Kidney capillary endothelial cell (primary cell): ENCODE measurements at regions not wholly inside any gene's neighbourhood (a gene's known extent, or its start where the extent isn't known, plus 50 kb on each side); places are given as distances from the start of the nearest gene placed in this dataset.
"Not testable (repeated sequence)": the region's sequence is repeated elsewhere in the genome, so short reads cannot be mapped to it uniquely, and the experiment has no call there.

Experiments used
- DNase-seq: peaks from one replicate; pipeline ENCODE4 v3.0.0-alpha.2; 2018; ENCODE audit warnings: low spot score

DNA sequence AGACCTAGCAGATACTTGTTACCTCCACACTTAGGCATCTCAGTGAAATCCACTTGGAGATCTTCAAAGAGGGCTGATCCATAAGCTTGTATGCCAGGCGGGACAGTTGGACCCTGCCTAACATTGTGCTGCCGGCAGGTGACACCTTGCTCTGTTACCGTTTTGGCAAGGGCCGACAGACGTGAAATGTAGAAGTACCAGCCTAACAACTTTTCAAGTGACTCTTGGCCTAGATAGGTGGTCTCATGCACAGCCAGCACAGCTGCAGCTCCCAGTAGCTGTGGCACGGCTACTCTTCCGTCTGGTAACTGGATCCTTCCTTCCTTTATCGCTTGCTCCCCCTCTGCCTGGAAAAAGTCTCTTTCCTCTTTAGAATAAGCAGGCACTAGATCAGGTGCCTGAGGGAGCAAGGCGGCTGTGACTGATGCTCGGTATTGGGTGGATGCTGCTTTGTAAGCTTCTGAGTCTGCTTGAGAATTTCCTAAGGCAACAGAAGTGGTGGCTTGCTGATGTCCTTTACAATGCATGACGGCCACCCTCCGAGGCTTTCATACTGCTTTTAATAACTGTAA is 713.5 kb downstream of the AMY1C start:
- no peak for DNase-seq

DNA sequence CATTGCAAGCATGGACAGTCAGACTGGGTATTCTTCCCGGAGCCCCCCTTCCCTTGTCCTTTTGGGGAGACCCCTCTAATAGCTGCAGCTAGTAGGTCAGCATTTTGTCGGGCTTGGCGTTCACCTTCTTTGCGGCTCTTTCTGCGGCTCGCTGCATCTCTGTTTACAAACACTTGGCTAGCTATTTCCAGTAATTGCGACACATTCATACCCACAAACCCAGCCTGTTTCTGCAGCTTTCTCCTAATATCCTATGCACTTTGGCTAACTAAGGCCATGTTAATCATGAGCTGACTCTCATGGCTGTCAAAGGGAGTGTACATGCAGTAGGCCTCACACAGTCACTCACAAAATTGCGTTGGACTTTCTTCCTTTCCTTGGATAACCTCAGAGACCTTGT is 716.4 kb downstream of the AMY1C start:
- no peak for DNase-seq

DNA sequence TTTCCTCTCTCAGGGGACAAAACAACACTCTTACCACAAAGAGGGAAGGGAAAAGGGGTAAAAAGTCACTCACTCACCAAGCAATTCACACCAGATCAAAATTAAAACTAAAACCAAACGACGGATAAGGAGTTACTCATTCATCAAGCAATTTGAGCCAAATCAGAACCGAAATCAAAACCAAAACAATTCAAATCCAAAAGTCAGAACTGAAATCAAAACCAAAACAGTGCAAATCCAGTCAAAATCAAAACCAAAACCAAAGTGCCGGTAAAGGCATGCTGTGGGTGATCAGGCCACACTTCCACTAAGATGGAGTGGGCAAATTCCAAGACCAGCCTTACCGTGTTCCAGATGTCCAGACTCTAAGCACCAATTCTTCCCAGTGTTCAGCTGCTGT is 717.9 kb downstream of the AMY1C start:
- no peak for DNase-seq

DNA sequence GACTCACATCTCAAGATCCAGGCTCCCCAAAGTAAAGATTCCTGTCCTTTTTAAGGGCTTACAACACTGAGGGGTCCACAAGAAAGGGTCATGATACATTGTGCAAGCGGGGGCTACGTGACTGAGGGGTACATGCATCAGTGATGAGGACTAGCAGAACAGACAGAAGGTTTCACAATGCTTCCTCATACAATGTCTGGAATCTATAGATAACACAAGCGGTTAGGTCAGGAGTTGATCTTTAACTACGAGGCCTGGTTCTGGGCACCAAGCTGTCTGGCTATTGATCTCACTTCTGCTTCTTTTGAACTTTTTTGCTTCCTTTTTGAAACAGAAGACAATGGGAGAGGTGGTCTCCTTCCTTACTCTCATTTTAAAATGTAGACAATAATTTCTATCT is 718.6 kb downstream of the AMY1C start:
- DNase-seq, result no peak

DNA sequence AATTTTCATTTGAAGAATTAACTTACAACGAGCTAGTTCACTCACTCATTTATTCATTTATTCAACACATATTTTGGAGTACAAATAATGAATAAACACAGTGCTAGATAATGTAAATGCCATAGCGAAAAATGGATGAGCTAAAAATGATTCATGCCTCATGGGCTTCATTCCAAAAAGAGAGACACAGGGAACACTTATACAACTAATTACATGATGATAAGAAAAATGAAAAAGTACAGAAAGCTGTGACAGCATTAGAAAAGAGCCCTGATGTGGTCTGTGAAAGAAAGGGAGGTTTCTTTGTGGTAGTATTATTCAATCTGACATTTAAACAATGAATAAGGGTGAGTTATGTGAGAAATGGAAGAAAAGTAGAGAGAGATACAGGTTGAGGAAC is 726.4 kb downstream of the AMY1C start:
- DNase-seq, result no peak

DNA sequence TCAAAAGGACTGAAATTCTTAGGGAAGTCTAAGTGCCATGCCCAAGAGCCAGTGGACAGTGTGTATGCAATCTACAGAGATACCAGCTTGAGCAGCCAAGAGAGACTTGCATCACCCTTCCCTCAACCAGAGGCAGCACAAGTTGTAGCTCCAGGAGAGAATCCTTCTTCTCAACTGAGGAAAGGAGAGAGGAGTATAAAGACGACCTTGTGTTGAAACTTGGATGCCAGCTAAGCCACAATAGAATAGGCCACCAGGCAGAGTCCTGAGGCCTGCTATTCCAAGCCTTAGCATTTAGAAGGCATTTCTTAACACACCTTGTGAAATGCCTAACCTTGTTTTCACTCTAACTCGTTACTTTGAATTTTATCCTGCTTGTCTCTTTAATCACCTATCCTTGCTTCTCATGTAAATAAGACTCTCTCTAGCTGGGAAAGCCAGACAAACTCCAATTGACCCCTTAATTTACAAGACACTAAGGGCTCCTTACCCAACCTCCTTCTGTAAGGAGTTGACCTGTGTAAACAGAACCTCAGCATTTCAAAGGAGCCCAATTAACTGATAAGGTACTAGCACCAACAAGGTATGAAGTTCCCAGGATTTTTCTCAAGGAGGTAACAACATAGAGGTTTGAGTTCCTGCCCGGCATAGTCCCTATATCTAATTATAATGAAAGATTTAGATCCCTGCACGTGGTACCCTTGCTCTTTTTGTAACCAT is 738.8 kb downstream of the AMY1C start:
- DNase-seq, result no peak

DNA sequence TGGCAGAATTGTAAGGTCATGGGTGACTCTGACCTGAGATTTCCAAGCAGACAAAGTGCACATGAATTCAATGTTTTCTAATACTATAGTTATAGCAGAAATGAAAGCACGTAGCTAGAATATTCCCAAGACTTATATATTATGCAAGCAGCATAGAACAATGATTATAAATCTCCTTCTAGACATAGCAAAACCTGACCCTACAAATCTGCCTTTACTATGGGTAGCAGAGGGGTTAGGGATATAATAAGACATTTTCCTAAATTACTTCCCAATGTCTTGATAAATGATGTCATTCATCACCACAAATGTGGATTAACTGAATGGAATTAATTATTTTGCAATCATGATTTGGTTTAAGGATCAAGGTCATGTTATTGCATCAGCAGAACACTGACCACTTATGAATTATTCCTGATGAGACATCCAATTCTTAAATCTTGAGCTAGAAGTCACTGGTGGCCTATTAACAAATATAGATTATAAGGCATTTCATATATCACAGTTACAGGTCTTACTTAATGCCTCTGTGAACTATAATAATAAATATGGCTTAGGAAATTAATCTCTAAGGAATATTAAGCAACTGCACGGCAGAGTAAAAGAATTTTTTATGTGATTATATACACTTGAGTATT is 776.6 kb downstream of the AMY1C start:
- no peak for DNase-seq

DNA sequence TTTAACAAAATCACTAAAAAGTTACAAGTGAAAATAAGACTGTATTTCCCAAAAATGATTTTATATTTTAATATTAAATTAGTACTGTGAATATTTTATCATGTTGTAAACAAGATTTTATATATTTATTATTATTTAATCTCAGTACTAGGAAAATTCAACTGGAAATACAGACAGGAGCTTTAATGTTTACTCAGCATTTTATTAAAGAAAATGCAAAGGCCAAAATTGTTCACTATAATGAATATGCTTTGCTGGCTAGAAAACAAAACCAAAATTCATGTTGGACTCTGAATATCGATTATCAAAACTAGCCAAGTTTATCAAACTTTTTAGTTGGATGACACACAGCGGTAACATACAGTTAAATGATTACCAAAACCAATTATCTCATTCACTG is 782.3 kb downstream of the AMY1C start:
- no peak for DNase-seq

DNA sequence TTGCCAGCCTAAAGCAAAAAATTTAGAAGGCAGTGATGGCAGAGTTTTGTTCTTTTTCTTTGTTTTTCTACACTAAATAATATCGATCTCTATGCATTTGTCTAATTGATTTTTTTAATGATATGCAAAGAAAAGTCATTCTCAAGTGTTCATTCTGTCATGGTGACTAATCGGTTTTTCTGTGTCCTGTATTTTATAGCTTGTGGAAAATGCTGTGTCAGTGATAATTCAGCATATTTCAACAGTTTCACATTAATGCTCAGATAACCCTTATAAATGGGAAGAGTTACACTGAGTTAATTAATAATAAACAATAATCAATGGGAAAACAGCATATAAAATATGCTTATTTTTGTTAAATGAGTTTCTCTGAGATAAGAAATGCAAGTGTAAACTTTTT is 824.9 kb downstream of the AMY1C start:
- DNase-seq, result no peak

DNA sequence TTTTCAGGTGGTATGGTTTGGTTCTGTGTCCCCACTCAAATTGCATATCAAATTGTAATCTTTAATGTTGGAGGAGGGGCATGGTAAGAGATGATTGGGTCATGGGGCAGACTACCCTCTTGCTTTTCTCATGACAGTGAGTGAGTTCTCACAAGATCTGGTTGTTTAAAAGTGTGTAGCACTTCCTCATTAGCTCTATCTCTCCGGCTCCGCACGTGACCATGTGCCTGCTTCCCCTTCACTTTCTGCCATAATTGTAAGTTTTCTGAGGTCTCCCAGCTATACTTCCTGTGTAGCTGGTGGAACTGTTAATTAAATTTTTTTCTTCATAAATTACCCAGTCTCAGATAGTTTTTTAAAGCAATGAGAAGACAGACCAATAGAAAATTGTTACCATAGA is 843.2 kb downstream of the AMY1C start:
- no peak for DNase-seq

DNA sequence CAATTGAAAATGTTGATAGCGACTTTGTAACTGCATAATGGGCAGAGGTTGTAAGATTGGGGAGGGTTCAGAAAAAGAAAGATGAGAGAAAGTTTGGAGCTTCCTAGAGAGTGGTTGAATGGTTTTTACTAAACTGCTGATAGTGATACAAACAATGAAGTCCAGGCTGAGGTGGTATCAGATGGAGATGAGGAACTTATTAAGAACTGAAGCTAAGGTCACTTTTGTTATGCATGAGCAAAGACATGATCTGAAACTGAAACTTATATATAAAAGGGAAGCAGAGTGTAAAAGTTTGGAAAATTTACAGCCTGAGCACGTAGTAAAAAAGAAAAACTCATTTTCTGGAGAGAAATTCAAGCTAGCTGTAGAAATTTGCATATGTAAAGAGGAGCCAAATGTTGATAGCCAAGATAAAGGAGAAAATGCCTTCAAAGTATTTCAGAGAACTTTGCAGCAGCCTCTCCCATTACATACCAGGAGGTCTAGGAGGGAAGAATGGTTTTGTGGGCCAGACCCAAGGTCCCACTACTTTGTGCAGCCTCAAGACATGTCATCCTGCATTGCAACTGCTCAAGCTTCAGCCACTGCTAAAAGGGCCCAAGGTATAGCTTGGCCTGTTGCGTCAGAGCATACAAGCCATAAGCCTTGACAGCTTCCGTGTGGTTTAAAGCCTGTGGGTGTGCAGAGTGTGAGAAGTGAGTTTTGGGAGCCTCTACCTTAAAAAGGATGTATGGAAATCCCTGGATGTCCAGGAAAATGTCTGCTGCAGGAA is 843.9 kb downstream of the AMY1C start:
- DNase-seq, result no peak

DNA sequence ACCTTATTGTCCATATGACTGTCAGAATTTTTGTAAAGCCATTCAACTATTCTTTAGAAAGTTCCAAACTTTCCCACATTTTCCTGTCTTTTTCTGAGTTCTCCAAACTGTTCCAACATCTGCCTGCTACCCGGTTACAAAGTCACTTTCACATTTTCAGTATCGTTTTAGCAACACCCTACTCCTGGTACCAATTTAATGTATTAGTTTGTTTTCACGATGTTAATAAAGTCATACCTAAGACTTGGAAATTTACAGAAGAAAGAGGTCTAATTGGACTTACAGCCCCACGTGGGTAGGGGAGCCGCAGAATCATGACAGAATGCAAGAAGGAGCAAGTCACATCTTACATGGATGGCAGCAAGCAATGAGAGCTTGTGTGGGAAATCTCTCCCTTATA is 867.8 kb downstream of the AMY1C start:
- DNase-seq, result no peak

DNA sequence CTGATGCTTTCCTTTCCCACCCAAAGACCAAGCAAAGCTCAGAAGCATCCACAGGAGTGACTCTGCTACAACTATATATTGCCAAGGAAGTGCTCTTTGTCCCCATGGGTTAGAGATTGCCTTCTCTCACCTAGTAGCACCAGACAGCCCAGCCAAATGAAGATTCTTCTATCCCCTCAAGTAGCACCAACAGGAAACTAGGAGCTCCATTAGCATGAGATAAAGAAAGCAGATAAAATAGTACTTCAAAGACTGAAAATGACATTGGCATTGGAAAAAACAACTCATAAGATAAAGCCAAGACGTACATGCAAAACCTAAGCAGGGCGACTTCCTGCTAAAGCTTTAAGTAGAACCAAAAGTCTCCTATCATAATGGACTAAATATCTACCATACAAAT is 871.5 kb downstream of the AMY1C start:
- DNase-seq, result no peak

DNA sequence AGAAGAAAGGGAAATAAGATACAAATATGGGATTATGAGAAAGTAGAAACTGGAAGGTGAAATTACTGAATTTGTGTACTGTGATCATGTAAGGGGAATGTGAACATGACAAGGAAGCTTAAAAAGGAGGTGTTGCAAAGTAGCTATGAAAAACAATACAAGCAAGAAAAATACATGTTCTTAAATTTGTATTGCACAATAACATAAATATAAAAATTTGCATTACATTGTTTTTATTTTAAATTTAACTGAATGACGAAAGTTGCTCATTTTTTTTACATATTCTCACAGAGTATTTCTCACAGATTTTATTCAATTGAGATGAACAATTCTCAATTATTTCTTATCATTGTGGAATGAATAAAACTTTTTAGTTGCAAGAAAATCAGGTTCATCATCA is 874.8 kb downstream of the AMY1C start:
- no peak for DNase-seq

DNA sequence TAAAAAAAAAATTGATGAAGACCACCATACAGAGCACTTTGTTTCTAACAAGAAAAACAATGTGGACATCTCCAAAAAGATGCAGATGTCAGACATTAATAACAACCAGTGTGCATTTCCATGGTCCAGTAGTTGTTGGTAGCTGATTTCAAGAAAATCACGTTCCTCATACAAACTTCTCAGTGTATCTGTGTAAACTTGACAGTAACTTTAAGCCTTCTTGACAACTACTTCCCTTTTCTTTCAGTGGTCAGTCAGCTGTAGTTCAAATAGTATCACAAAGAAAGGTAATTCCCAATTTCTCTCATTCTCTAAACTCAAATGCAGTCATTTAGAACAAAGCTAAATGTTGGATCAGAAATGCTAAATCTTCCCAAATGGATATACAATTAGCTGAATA is 879.9 kb downstream of the AMY1C start:
- DNase-seq, result no peak

DNA sequence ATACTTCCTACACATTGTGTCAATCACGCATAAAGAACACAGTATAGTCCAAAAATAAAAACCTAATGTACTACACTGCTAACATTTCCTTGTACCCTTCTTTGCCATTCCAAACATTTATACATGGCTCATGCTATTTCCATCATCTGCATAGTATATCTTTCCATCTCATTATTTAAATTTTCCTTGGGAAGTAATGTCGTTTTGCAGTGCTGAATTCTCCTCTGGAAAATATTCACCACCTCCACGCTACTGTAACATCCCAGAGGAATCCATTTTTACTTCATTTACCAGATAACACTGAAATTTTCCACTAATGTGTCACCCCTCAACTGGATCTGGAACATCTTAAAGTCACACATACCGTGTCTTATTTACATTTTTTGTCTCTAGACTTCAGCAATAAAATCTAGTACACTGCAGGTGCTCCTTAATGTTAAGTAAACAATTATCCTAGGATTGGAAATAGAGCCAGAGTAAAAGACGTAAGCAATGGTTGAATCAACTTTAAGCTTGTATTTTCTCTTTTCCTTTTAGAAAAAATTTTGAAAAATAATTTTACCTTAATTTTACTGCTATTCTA is 881.0 kb downstream of the AMY1C start:
- DNase-seq, result no peak

DNA sequence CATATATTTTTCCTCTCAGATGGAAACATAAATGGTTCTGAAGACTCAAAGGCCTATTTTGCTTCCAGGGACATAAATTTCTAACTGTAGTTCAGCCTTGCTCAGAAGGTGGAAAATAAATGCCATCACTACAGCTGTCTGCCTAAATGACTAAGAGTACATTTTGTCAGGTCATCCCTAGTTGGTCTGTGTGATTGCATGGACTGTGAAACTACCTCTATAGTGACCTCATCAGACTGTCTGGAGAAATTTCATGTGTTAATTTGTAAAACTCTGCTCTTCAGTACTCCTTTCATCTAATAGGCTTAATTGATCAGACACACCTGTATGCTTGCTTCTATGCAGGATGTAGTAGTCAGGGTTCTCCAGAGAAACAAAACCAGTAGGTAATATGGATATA is 886.9 kb downstream of the AMY1C start:
- DNase-seq, result no peak

DNA sequence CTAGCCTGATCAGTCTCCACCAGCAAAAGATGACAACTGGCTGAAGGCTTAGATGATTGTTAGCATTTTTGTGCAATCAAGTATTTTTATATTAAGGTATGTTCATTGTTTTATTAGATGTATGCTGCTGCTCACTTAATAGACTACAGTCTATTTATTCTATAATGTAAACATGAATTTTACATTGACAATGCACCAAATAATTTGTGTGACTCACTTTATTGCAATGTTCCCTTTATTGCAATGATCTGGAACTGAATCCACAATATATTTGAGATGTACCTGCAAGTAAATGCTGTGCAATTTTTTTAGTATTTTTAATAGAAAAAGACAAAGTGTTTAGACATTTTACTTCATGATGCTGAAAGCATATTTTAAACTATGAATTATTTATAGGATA is 896.5 kb downstream of the AMY1C start:
- DNase-seq, result no peak

DNA sequence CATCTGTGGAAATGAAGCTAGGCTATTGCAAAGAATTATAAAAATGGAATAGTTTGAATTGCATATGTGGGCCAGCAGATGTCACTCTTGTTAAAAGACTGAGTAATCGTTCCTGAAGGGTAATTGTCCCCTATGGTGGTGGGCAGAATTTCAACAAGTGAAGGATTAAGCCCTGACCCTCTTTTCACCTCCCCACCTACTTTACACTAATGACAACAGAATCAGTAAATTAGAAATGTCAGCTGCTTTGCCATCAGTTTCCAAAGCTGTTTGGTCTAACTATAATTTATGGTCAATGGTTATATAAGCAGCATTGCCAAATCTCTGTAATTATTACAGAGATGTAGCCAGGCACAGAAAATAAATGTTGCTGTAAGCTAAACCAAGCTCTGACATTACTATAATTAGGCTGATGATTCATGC is 898.6 kb downstream of the AMY1C start:
- no peak for DNase-seq

DNA sequence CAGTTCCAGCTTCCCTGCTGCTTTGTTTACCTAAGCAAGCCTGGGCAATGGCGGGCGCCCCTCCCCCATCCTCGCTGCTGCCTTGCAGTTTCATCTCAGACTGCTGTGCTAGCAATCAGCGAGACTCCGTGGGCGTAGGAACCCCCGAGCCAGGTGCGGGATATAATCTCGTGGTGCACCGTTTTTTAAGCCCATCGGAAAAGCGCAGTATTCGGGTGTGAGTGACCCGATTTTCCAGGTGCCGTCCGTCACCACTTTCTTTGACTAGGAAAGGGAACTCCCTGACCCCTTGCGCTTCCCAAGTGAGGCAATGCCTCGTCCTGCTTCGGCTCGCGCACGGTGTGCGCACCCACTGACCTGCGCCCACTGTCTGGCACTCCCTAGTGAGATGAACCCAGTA is 914.7 kb downstream of the AMY1C start:
- DNase-seq, result not testable (repeated sequence)

DNA sequence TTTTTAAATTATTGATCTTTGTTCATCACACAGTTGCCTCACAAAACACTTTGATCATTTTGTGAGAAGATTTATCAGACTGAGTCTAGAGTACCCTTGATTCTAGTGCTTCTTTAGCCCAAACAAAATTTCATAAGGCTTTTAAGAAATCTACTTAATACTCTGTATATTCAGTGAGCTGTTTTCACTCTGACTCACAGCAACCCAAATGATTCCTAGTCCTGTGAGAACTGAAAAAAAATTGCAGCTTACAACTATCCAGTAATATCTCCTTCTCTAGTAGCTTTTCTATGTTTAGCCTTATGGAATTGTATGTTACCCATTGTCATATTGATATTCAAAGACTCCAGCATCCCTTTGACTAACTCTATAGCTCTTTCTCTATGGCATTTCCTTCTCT is 915.6 kb downstream of the AMY1C start:
- no peak for DNase-seq

DNA sequence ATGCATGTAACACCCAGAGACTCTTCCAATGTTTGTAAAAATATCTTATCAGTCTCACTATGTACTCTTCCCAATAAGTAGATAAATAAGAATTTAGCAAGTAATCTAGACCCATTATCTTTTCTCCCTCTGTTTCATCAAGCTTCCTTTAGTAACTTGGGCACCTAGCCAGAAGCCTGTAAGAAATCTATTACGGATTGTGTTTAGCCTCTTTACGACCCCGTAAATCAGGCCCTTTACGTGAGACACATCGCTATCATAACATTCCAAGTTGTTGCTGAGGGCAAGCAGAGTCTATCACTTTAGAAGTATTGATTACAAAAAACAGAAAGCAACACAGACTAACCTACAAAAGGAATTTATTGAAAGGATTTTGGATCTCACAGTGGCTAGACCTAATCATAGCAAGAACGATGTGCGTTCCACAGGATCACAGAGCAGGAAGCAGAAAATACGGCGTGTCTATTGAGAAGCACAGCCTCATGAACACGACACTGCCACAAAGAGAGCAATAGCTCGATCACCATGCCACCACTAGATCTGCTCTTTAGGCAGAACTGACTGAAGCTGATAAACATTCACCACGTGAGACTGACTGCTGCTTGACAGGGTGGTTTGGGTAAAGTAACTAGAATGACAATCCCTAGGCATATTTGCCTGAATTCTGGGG is 922.1 kb downstream of the AMY1C start:
- no peak for DNase-seq
